ENCODE measurements at regions not wholly inside any gene's neighbourhood (a gene's known extent, or its start where the extent isn't known, plus 50 kb on each side); places are given as distances from the start of the nearest gene placed in this dataset.
"Not testable (repeated sequence)": the region's sequence is repeated elsewhere in the genome, so short reads cannot be mapped to it uniquely, and the experiment has no call there.

DNA sequence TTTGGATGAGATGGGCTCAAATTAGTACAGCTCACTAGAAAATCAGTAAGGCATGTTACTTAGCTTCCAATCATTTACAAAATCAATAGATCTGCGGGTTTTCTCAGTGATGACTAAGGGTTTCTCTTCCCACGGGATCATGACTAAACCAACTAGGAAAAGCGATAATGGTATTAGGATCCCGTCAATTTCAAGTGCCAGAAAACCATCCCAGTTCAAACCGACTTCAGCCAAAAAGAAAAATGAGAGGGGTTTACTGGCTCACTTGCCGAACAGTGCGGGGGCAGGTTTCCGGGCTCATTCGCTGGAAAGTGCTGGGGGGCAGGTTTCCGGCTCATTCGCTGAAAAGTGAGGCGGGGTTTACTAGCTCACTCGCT, 62.1 kb upstream of the LYZL2 start:
- H3K27ac ChIP-seq, result no peak overlapping the region
- no peaks in the 10 kb centered on the region for H3K4me1 ChIP-seq
- no peaks in the 10 kb centered on the region for H3K27me3 ChIP-seq
- TF ChIP-seq CTCF (IDR thresholded peaks at IDR 0.05), result no peak
- H3K4me3 ChIP-seq, result no peak overlapping the region
- no peaks in the 10 kb centered on the region for H3K36me3 ChIP-seq
- DNase-seq (ENCODE audit: low spot score), result no peak
- H3K9me3 ChIP-seq, result no peaks in the 10 kb centered on the region

GRCh38 chr10:30690948-30691638, 61.5 kb upstream of the LYZL2 start:
- not testable (repeated sequence) for H3K36me3 ChIP-seq; H3K27ac ChIP-seq; H3K4me3 ChIP-seq; H3K27me3 ChIP-seq; H3K9me3 ChIP-seq; H3K4me1 ChIP-seq; DNase-seq (ENCODE audit: low spot score)

- H3K4me3 ChIP-seq, result no peak overlapping the region
- no peak for TF ChIP-seq CTCF (IDR thresholded peaks at IDR 0.05)
- no peaks in the 10 kb centered on the region for H3K36me3 ChIP-seq
- no peaks in the 10 kb centered on the region for H3K4me1 ChIP-seq
- no peak for DNase-seq (ENCODE audit: low spot score)
- no peaks in the 10 kb centered on the region for H3K27me3 ChIP-seq
- no peaks in the 10 kb centered on the region for H3K9me3 ChIP-seq
- no peak overlapping the region for H3K27ac ChIP-seq
These were observed 58.9 kb upstream of the LYZL2 start for GRCh38 chr10:30688456-30688855.

- H3K27me3 ChIP-seq, result no peaks in the 10 kb centered on the region
- no peak overlapping the region for H3K27ac ChIP-seq
- no peaks in the 10 kb centered on the region for H3K4me1 ChIP-seq
- TF ChIP-seq CTCF (IDR thresholded peaks at IDR 0.05), result peak; percentile 78 to 83
- peak; percentile 71 for DNase-seq (ENCODE audit: low spot score)
- H3K9me3 ChIP-seq, result no peaks in the 10 kb centered on the region
- H3K36me3 ChIP-seq, result no peaks in the 10 kb centered on the region
- H3K4me3 ChIP-seq, result no peak overlapping the region
These were observed 58.2 kb upstream of the LYZL2 start for GRCh38 chr10:30687698-30688213.

GRCh38 chr10:30686708-30687107, 57.2 kb upstream of the LYZL2 start:
- Histone ChIP-seq H3K4me1 (no peaks in the 10 kb centered on the region), H3K27me3 (no peaks in the 10 kb centered on the region), H3K36me3 (no peaks in the 10 kb centered on the region), H3K27ac (no peak overlapping the region), H3K9me3 (no peaks in the 10 kb centered on the region), H3K4me3 (no peak overlapping the region)
- TF ChIP-seq CTCF (IDR thresholded peaks at IDR 0.05), result no peak
- DNase-seq (ENCODE audit: low spot score), result no peak

DNA sequence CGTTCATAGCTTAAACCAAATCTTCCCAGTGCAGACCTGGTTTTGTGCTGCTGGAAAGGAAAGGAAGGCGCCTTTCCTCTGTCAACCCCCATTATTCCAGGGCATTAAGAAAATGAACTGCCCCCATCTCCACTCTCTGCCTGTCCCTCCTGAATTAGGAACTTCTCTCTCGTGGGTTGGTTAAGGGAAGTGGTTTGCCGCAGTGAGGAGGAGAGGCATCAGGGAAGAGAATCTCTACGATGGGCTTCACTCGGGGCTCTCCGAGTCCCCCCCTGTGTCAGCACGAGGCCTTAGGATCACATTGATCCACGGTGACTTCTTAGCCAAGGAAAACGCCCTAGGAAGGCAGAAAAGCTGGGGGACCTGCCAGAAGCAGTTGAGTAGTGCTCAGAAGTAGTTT, 53.9 kb upstream of the LYZL2 start:
- no peaks in the 10 kb centered on the region for H3K4me1 ChIP-seq
- no peak for DNase-seq (ENCODE audit: low spot score)
- H3K4me3 ChIP-seq, result no peak overlapping the region
- peaks cover 0 to 16% of the 10 kb centered on the region in 2 donors for H3K9me3 ChIP-seq
- no peaks in the 10 kb centered on the region for H3K36me3 ChIP-seq
- H3K27me3 ChIP-seq, result no peaks in the 10 kb centered on the region
- TF ChIP-seq CTCF (IDR thresholded peaks at IDR 0.05), result no peak
- no peak overlapping the region for H3K27ac ChIP-seq

DNA sequence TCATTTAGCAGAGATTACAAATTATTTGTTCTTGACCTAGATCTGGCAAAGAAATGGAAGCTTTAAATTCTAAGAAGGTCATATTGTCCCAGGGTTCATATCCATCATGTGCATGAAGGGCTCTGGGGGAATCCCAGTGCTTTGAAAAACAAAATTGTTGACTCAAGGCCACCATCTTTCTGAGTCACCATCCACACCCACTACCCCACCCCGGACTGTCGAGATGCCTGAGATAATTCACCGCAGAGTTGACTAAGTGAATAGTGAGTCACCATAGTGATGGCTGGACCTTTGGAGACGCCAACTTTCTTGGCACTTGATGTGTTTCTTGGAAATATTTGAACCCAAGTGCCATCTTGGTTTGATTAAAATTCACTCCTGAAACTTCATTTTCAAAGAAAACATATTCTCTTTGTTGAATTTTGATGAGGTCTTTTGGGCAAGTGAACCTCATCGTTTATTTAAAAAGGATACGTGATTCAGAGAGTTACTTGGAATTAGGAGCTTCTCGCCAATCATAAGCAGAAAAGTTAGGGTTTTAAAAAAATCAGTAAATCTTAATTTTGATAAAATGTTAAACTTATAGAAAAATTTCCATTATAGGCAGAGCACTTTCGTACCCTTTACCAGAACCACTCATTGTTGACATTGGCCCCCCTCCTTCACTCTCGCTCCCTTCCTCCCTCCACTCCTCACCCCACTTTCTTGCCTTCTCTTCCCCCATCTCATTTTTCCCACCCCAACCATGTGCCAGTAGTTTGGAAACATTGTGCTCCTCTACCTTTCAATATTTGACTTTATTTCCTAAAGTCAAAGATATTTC, 53.0 kb upstream of the LYZL2 start:
- H3K36me3 ChIP-seq; DNase-seq (ENCODE audit: low spot score); H3K4me1 ChIP-seq; H3K27me3 ChIP-seq; H3K27ac ChIP-seq; H3K4me3 ChIP-seq: not testable (repeated sequence)
- H3K9me3 ChIP-seq, result peaks cover 0 to 16% of the 10 kb centered on the region in 2 donors

Data from right atrium auricular region (tissue), 2 donors.